Activated CD4-positive, alpha-beta T cell treated with anti-CD3 and anti-CD28 coated beads, Interleukin-2, amount 10 ng/mL, durations not matched to agents 7 days and 5 days (primary cell): ENCODE measurements at regions not wholly inside any gene's neighbourhood (a gene's known extent, or its start where the extent isn't known, plus 50 kb on each side); places are given as distances from the start of the nearest gene placed in this dataset.
"Not testable (repeated sequence)": the region's sequence is repeated elsewhere in the genome, so short reads cannot be mapped to it uniquely, and the experiment has no call there.

Experiments
- CTCF ChIA-PET: fragments of 350-600 bp; sonication (Branson Sonifier 250); formaldehyde crosslinking; loops from one replicate; lab custom pipeline; 2021; ENCODE audit warnings: antibody characterized with exemption; lab: Charles Lee
- POLR2A ChIA-PET: fragments of 350-600 bp; sonication (Branson Sonifier 250); formaldehyde crosslinking; loops from one replicate; lab custom pipeline; 2021; ENCODE audit warnings: antibody characterized with exemption; lab: Charles Lee
- DNase-seq: peaks from one replicate; pipeline ENCODE4 v3.0.0-alpha.2; 2020
- H3K27ac Mint-ChIP-seq: one replicate; pipeline ENCODE4 v1.8.0; 2021; ENCODE audit warnings: mild to moderate bottlenecking, moderate library complexity, mixed read lengths
- H3K27me3 Mint-ChIP-seq: one replicate; pipeline ENCODE4 v1.8.0; 2021; ENCODE audit warnings: mixed read lengths
- H3K36me3 Mint-ChIP-seq: one replicate; pipeline ENCODE4 v1.8.0; 2021; ENCODE audit warnings: low read depth, mixed read lengths
- H3K4me1 Mint-ChIP-seq: one replicate; pipeline ENCODE4 v1.8.0; 2021; ENCODE audit warnings: mixed read lengths
- H3K4me3 Mint-ChIP-seq: one replicate; pipeline ENCODE4 v1.8.0; 2021; ENCODE audit warnings: mild to moderate bottlenecking, moderate library complexity, mixed read lengths
- H3K9me3 Mint-ChIP-seq: one replicate; pipeline ENCODE4 v1.8.0; 2021; ENCODE audit warnings: mixed read lengths

DNA sequence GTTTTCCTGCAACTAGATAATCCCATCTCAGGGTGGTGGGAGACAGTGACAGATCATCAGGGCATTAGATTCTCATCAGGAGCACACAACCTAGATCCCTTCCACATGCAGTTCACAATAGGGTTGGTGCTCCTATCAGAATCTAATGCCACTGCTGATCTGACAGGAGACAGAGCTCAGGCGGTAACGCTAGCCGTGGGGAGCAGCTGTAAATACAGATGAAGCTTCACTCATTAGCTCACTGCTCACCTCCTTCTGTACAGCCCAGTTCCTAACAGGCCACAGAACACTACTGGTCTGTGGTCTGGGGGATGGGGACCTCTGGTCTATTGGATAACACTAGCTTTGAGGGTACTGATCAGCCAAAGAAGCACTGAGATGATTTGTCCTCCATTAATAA is 66.6 kb upstream of the ZNF195 start:
- H3K27ac Mint-ChIP-seq, POLR2A ChIA-PET, H3K9me3 Mint-ChIP-seq, H3K4me1 Mint-ChIP-seq, DNase-seq, CTCF ChIA-PET, H3K4me3 Mint-ChIP-seq, H3K36me3 Mint-ChIP-seq: not testable (repeated sequence)
- H3K27me3 Mint-ChIP-seq, result peaks cover 25% of the 10 kb centered on the region

DNA sequence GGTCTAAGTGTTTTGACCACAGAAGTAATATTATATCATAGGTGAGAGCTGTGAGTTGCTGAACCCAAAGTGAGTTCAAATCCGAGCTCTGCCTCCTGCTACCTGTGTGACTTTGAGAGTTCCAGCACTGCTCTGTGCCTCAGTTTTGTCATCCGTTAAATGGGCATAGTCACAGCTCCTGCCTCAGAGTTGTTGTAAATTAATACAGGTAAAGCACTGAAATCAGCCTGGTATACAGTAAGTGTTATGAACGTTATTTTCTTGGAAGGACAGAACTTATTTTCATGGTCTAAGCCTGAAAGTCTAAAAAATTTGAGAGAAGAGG is 65.4 kb upstream of the ZNF195 start:
- POLR2A ChIA-PET, H3K36me3 Mint-ChIP-seq, H3K4me1 Mint-ChIP-seq, H3K9me3 Mint-ChIP-seq, H3K27ac Mint-ChIP-seq, H3K4me3 Mint-ChIP-seq, CTCF ChIA-PET, DNase-seq: not testable (repeated sequence)
- peaks cover 25% of the 10 kb centered on the region for H3K27me3 Mint-ChIP-seq

DNA sequence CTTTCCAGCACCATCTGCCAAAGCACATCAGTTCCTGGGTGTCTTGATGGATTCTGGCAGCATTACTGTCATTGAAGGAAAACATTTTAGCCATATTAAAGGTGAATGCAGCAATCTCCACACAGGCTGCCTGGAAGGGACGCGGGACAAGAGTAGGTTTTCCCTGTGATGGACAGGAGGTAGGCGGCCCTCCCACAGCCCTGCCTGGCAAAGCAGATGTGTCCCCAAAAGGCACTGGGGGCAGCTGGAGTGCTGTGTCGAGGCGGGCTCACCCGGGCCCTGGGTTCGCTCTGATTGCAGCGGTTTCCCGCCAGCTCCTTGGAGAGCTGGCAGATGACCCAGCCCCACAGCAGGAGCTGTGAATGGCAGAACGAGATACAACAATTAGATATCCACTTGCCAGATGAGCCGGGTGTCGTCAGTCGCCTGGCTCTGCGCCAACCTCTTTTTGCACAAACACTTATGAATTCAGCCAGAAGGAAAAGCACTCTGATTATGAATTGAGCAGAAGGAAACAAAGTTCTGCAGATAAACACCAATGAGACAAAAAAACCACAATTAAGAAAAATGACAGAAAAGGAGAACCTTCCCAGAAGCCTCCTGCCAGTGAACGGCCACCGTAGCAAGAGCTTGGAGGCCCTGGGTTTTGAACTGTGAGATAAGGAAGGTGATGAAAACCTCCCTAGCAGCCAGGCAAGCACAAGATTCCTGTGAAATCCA is 64.9 kb upstream of the ZNF195 start:
- DNase-seq, H3K9me3 Mint-ChIP-seq, POLR2A ChIA-PET, H3K36me3 Mint-ChIP-seq, CTCF ChIA-PET, H3K4me1 Mint-ChIP-seq, H3K27ac Mint-ChIP-seq, H3K4me3 Mint-ChIP-seq: not testable (repeated sequence)
- peaks cover 25% of the 10 kb centered on the region for H3K27me3 Mint-ChIP-seq

DNA sequence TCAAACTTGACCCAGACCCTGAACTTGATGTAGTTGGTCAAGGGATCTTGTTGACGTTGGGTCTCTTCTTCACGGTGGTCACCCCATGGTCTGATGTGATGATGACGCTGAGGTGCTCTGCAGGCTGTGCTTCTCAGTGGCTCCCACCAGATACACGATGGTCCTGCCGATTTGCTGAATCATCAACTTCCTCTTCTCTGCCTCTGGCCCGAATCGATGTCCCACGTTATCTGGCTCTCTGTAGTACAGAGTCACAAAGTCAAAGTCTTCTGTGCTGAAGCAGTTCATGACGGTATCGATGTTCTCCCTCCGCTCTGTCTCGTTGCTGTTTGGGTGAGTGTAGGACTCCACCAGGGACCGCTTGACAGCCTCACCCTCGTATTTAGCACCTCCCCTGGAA is 58.5 kb upstream of the ZNF195 start:
- POLR2A ChIA-PET, CTCF ChIA-PET, H3K27me3 Mint-ChIP-seq, H3K36me3 Mint-ChIP-seq, DNase-seq, H3K27ac Mint-ChIP-seq, H3K4me1 Mint-ChIP-seq, H3K9me3 Mint-ChIP-seq, H3K4me3 Mint-ChIP-seq: not testable (repeated sequence)

DNA sequence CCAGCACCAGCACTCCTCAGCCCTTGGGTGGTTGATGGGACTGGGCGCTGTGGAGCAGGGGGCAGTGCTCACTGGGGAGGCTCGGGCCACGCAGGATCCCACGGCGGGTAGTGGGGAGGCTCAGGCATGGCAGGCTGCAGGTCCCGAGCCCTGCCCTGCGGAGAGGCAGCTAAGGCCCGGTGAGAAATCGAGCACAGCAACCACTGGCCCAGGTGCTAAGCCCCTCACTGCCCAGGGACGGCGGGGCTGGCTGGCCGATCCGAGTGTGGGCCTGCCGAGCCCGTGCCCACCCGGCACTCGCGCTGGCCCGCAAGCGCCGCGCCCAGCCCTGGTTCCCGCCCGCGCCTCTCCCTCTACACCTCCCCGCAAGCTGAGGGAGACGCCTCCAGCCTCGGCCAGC is 56.0 kb upstream of the ZNF195 start:
- ChIA-PET POLR2A (no interaction called here), CTCF (interaction anchor here (0.6 kb wide), 1 partner anchor 323 kb away, joined by 3 read pairs; no protein-coding TSS in a partner anchor)
- no peaks in the 10 kb centered on the region for H3K36me3 Mint-ChIP-seq
- H3K4me3 Mint-ChIP-seq, result no peak overlapping the region
- H3K4me1 Mint-ChIP-seq, result no peaks in the 10 kb centered on the region
- H3K9me3 Mint-ChIP-seq, result no peaks in the 10 kb centered on the region
- no peaks in the 10 kb centered on the region for H3K27me3 Mint-ChIP-seq
- H3K27ac Mint-ChIP-seq, result no peak overlapping the region
- no peak for DNase-seq

DNA sequence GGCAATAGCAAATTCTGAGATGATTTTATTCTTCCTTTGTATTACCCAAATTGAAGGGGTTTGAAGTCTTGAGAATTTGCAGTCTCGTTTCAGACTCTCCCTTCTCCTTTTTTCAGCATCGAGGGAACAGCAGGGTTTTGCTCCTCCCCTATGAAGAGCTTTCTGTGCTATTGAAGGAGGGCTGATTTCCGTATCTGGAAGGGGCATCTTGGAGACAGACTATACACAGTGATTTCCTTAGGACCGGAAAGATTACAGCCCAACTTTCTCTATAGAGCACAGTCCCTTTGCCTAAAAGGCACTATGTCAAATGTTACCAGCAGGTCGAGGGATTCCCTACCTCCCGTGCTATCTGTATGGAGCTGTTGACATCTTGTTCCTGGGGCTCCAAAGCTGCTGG is 50.2 kb upstream of the ZNF195 start:
- H3K27me3 Mint-ChIP-seq, result peaks cover 18% of the 10 kb centered on the region
- H3K9me3 Mint-ChIP-seq, POLR2A ChIA-PET, H3K36me3 Mint-ChIP-seq, H3K4me3 Mint-ChIP-seq, H3K27ac Mint-ChIP-seq, H3K4me1 Mint-ChIP-seq, DNase-seq, CTCF ChIA-PET: not testable (repeated sequence)
